SK-N-SH treated with all-trans-retinoic acid at 6 μM for 48 hours (cell line): ENCODE measurements at regions not wholly inside any gene's neighbourhood (a gene's known extent, or its start where the extent isn't known, plus 50 kb on each side); places are given as distances from the start of the nearest gene placed in this dataset.

Source experiments
- OSR1 ChIP-seq: fragments of 250-450 bp; sonication (Bioruptor Pico); IDR thresholded peaks from 2 replicates; pipeline ENCODE4 v1.8.0; 2022; ENCODE audit warnings: moderate library complexity, mild to moderate bottlenecking, inconsistent platforms
- PATZ1 ChIP-seq: fragments of 250-450 bp; sonication (Bioruptor Pico); IDR thresholded peaks from 2 replicates; pipeline ENCODE4 v1.8.0; 2020; ENCODE audit warnings: mild to moderate bottlenecking, moderate library complexity, borderline replicate concordance
- RARB ChIP-seq: fragments of 250-450 bp; sonication (Bioruptor Pico); IDR thresholded peaks from 2 replicates; pipeline ENCODE4 v1.8.0; 2021; ENCODE audit warnings: mild to moderate bottlenecking, moderate library complexity
- TOX ChIP-seq: fragments of 250-450 bp; sonication (Bioruptor Pico); IDR thresholded peaks from 2 replicates; pipeline ENCODE4 v1.8.0; 2021; ENCODE audit warnings: mild to moderate bottlenecking, moderate library complexity, borderline replicate concordance
- ZNF565 ChIP-seq: fragments of 450-650 bp; formaldehyde crosslinking; conservative IDR thresholded peaks from 2 replicates; pipeline ENCODE4 v1.5.0; 2020; ENCODE audit warnings: low read depth, mild to moderate bottlenecking, moderate library complexity
- ZNF70 ChIP-seq: fragments of 450-650 bp; formaldehyde crosslinking; IDR thresholded peaks from 2 replicates; pipeline ENCODE4 v1.5.0; 2020; ENCODE audit warnings: mild to moderate bottlenecking, moderate library complexity
- ZNF8 ChIP-seq: fragments of 450-650 bp; formaldehyde crosslinking; IDR thresholded peaks from 2 replicates; pipeline ENCODE4 v1.5.0; 2020; ENCODE audit warnings: mild to moderate bottlenecking, moderate library complexity

DNA sequence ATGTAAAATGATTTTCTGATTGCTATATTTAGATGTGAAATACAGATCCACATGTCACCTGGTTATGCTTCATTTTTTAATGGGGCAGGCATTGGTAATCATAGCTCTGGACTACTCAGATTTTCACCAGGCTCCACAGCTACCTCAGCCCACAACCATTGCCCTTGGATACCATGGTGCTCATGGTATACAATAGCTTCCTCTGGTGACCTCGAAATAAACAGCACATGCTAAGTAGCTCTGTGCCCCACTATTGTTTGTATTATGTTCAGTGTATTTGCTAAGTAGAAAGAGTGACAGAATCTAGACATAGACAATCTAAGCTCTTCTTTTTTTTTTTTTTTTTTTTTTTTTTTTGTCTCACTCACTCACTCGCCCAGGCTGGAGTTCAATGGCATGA is 274.4 kb upstream of the USP15 start:
- TF ChIP-seq TOX (CRISPR knock-in tag), result no peak
- no peak for TF ChIP-seq ZNF565 (CRISPR knock-in tag)
- no peak for TF ChIP-seq RARB
- TF ChIP-seq OSR1 (CRISPR knock-in tag), result no peak
- TF ChIP-seq ZNF8 (CRISPR knock-in tag), result no peak
- TF ChIP-seq PATZ1 (CRISPR knock-in tag), result no peak
- no peak for TF ChIP-seq ZNF70
